Colonic mucosa (tissue), 4 donors: ENCODE measurements at regions not wholly inside any gene's neighbourhood (a gene's known extent, or its start where the extent isn't known, plus 50 kb on each side); places are given as distances from the start of the nearest gene placed in this dataset.

Experiments used
- DNase-seq: peaks from one replicate; pipeline ENCODE4 v3.0.0-alpha.2; 2020
- H3K27ac ChIP-seq: fragments of 200-600 bp; one replicate; pipeline ENCODE4 v1.8.0; 2021
- H3K27me3 ChIP-seq: fragments of 200-600 bp; one replicate; pipeline ENCODE4 v1.8.0; 2021
- H3K36me3 ChIP-seq: fragments of 200-600 bp; one replicate; pipeline ENCODE4 v1.8.0; 2021
- H3K4me1 ChIP-seq: fragments of 200-600 bp; one replicate; pipeline ENCODE4 v1.8.0; 2021; ENCODE audit warnings: mild to moderate bottlenecking
- H3K4me3 ChIP-seq: fragments of 200-600 bp; one replicate; pipeline ENCODE4 v1.8.0; 2021
- H3K9ac ChIP-seq, 2 donors: one replicate each; pipeline ENCODE4 v1.7.0; 2013; ENCODE audit warnings: control low read depth in 2 of 2, low read depth in 2 of 2, low read length in 2 of 2
- H3K9me3 ChIP-seq: fragments of 200-600 bp; one replicate; pipeline ENCODE4 v1.8.0; 2021
- intact Hi-C: fragments of 100-400 bp; cut with DNase I; formaldehyde crosslinking; loops from one replicate; pipeline ENCODE4 v1.14.1; 2022
- TF ChIP-seq, protein P1 (sequence below): fragments of 200-600 bp; IDR thresholded peaks from one replicate; pipeline ENCODE4 v1.8.0; 2022; ENCODE audit warnings: antibody characterized with exemption, mild to moderate bottlenecking
- donor health status: healthy.
- donor health status: DM: no; HTN: no; CAD: no.
- donor health status: DM: no; HTN: no; CAD: no.

DNA sequence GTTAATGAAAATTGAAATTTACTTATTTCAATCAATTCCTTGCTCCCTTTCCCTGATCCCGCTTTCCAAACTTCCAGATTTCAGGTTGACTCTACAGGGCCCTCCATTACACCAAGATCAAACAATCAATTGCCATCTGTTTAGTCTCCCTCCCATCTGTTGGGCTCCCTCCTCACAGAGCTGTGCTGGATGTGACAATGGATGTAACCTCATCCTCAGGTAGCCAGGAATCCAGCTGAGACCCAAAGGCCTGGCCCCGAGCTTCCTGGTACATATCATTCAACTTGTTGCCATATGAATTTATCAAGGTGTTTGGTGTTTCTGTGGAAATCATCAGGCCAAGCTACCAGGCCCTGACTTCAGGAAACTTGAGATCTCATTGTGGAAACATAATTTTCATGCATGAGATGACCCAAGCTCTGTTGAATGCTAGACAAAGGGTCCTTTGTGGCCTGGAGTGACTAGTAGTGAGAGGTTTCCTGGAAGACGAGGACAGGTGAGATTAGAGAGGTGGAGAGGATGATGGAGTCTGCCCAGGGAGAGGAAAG lies 148.6 kb upstream of the PDE1C start:
- H3K27ac ChIP-seq: no peak overlapping the region
- no peak overlapping the region for H3K9ac ChIP-seq
- H3K4me1 ChIP-seq: no peaks in the 10 kb centered on the region
- DNase-seq: no peak
- H3K36me3 ChIP-seq: no peaks in the 10 kb centered on the region
- TF ChIP-seq, protein P1, sequence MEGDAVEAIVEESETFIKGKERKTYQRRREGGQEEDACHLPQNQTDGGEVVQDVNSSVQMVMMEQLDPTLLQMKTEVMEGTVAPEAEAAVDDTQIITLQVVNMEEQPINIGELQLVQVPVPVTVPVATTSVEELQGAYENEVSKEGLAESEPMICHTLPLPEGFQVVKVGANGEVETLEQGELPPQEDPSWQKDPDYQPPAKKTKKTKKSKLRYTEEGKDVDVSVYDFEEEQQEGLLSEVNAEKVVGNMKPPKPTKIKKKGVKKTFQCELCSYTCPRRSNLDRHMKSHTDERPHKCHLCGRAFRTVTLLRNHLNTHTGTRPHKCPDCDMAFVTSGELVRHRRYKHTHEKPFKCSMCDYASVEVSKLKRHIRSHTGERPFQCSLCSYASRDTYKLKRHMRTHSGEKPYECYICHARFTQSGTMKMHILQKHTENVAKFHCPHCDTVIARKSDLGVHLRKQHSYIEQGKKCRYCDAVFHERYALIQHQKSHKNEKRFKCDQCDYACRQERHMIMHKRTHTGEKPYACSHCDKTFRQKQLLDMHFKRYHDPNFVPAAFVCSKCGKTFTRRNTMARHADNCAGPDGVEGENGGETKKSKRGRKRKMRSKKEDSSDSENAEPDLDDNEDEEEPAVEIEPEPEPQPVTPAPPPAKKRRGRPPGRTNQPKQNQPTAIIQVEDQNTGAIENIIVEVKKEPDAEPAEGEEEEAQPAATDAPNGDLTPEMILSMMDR: no peak
- intact Hi-C loops: loop anchor here (10.0 kb wide), 1 partner anchor 126 kb away; no protein-coding TSS in a partner anchor
- no peaks in the 10 kb centered on the region for H3K27me3 ChIP-seq
- no peak overlapping the region for H3K4me3 ChIP-seq
- no peaks in the 10 kb centered on the region for H3K9me3 ChIP-seq

DNA sequence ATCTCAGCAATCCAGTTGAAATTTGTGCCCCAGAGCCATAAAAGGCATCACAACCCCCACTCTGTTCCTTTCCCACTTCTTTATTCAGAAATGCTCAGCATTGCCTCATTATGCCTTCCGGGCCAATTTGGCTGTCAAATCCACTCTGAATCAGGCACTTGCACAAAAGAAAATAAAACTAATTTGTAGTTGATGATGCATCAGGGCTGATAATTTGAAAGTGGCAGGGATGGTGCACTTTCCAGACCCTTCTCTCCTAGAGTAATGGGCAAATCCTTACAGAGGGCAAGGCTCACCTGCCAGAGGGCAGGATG lies 147.9 kb upstream of the PDE1C start:
- no peak overlapping the region for H3K4me3 ChIP-seq
- no peaks in the 10 kb centered on the region for H3K4me1 ChIP-seq
- no peak overlapping the region for H3K9ac ChIP-seq
- no peaks in the 10 kb centered on the region for H3K9me3 ChIP-seq
- no peak for DNase-seq
- no peak overlapping the region for H3K27ac ChIP-seq
- no peaks in the 10 kb centered on the region for H3K27me3 ChIP-seq
- intact Hi-C loops: loop anchor here (10.0 kb wide), 1 partner anchor 127 kb away; no protein-coding TSS in a partner anchor
- H3K36me3 ChIP-seq: no peaks in the 10 kb centered on the region
- TF ChIP-seq, protein P1: no peak

GRCh38 chr7:32217341-32218153 lies 147.3 kb upstream of the PDE1C start:
- intact Hi-C loops: loop anchor here (10.0 kb wide), 1 partner anchor 127 kb away; no protein-coding TSS in a partner anchor
- H3K27me3 ChIP-seq: no peaks in the 10 kb centered on the region
- TF ChIP-seq, protein P1: no peak
- no peak overlapping the region for H3K27ac ChIP-seq
- H3K9me3 ChIP-seq: no peaks in the 10 kb centered on the region
- H3K4me3 ChIP-seq: no peak overlapping the region
- no peak overlapping the region for H3K9ac ChIP-seq
- no peak for DNase-seq
- no peaks in the 10 kb centered on the region for H3K36me3 ChIP-seq
- H3K4me1 ChIP-seq: no peaks in the 10 kb centered on the region

GRCh38 chr7:32216759-32217158 lies 146.6 kb upstream of the PDE1C start:
- Histone ChIP-seq H3K36me3 (no peaks in the 10 kb centered on the region), H3K4me3 (no peak overlapping the region), H3K9ac (no peak overlapping the region), H3K27me3 (no peaks in the 10 kb centered on the region), H3K9me3 (no peaks in the 10 kb centered on the region), H3K4me1 (no peaks in the 10 kb centered on the region), H3K27ac (no peak overlapping the region)
- no peak for DNase-seq
- intact Hi-C loops: loop anchor here (10.0 kb wide), 1 partner anchor 128 kb away; no protein-coding TSS in a partner anchor
- TF ChIP-seq, protein P1: no peak

- Histone ChIP-seq H3K4me1 (no peaks in the 10 kb centered on the region), H3K4me3 (no peak overlapping the region), H3K27me3 (no peaks in the 10 kb centered on the region), H3K9me3 (no peaks in the 10 kb centered on the region), H3K36me3 (no peaks in the 10 kb centered on the region), H3K9ac (no peak overlapping the region), H3K27ac (no peak overlapping the region)
- TF ChIP-seq, protein P1: no peak
- intact Hi-C loops: loop anchor here (10.0 kb wide), 1 partner anchor 129 kb away; no protein-coding TSS in a partner anchor
- no peak for DNase-seq
These were observed 145.5 kb upstream of the PDE1C start for GRCh38 chr7:32215697-32216096.
